ENCODE measurements at regions not wholly inside any gene's neighbourhood (a gene's known extent, or its start where the extent isn't known, plus 50 kb on each side); places are given as distances from the start of the nearest gene placed in this dataset.

GRCh38 chr18:2096551-2096950 lies 474.8 kb downstream of the METTL4 start:
- no peak for DNase-seq (ENCODE audit: low read depth in 3 of 3, low spot score in 1 of 3)

- no peak for DNase-seq (ENCODE audit: low read depth in 3 of 3, low spot score in 1 of 3)
Measured at GRCh38 chr18:2100694-2101213, 470.6 kb downstream of the METTL4 start.

GRCh38 chr18:2102022-2102421 lies 469.3 kb downstream of the METTL4 start:
- DNase-seq (ENCODE audit: low read depth in 3 of 3, low spot score in 1 of 3), result no peak

- no peak for DNase-seq (ENCODE audit: low read depth in 3 of 3, low spot score in 1 of 3)
Measured at GRCh38 chr18:2103299-2103698, 468.0 kb downstream of the METTL4 start.

- DNase-seq (ENCODE audit: low read depth in 3 of 3, low spot score in 1 of 3), result peak in 1 of 3 donors; percentile 14
Measured at GRCh38 chr18:2104620-2105462, 466.5 kb downstream of the METTL4 start.

- DNase-seq (ENCODE audit: low read depth in 3 of 3, low spot score in 1 of 3), result no peak
Measured at GRCh38 chr18:2108591-2108990, 462.7 kb downstream of the METTL4 start.

- DNase-seq (ENCODE audit: low read depth in 3 of 3, low spot score in 1 of 3), result no peak
Measured at GRCh38 chr18:2111456-2111855, 459.8 kb downstream of the METTL4 start.

- DNase-seq (ENCODE audit: low read depth in 3 of 3, low spot score in 1 of 3), result no peak
Measured at GRCh38 chr18:2112435-2113045, 458.8 kb downstream of the METTL4 start.

GRCh38 chr18:2114289-2114688 lies 457.0 kb downstream of the METTL4 start:
- DNase-seq (ENCODE audit: low read depth in 3 of 3, low spot score in 1 of 3), result no peak

GRCh38 chr18:2114765-2115164 lies 456.5 kb downstream of the METTL4 start:
- DNase-seq (ENCODE audit: low read depth in 3 of 3, low spot score in 1 of 3), result no peak

GRCh38 chr18:2121224-2121623 lies 450.1 kb downstream of the METTL4 start:
- no peak for DNase-seq (ENCODE audit: low read depth in 3 of 3, low spot score in 1 of 3)

GRCh38 chr18:2123077-2123476 lies 448.2 kb downstream of the METTL4 start:
- no peak for DNase-seq (ENCODE audit: low read depth in 3 of 3, low spot score in 1 of 3)

- no peak for DNase-seq (ENCODE audit: low read depth in 3 of 3, low spot score in 1 of 3)
Measured at GRCh38 chr18:2134364-2134763, 436.9 kb downstream of the METTL4 start.

- DNase-seq (ENCODE audit: low read depth in 3 of 3, low spot score in 1 of 3), result no peak
Measured at GRCh38 chr18:2135309-2135708, 436.0 kb downstream of the METTL4 start.

- no peak for DNase-seq (ENCODE audit: low read depth in 3 of 3, low spot score in 1 of 3)
Measured at GRCh38 chr18:2138552-2138951, 432.8 kb downstream of the METTL4 start.

GRCh38 chr18:2139691-2140090 lies 431.6 kb downstream of the METTL4 start:
- DNase-seq (ENCODE audit: low read depth in 3 of 3, low spot score in 1 of 3), result no peak

- DNase-seq (ENCODE audit: low read depth in 3 of 3, low spot score in 1 of 3), result no peak
Measured at GRCh38 chr18:2143636-2144035, 427.7 kb downstream of the METTL4 start.

GRCh38 chr18:2144811-2145210 lies 426.5 kb downstream of the METTL4 start:
- DNase-seq (ENCODE audit: low read depth in 3 of 3, low spot score in 1 of 3), result no peak

- DNase-seq (ENCODE audit: low read depth in 3 of 3, low spot score in 1 of 3), result no peak
Measured at GRCh38 chr18:2146092-2146491, 425.2 kb downstream of the METTL4 start.

GRCh38 chr18:2146754-2147153 lies 424.6 kb downstream of the METTL4 start:
- DNase-seq (ENCODE audit: low read depth in 3 of 3, low spot score in 1 of 3), result no peak

GRCh38 chr18:2147476-2148230 lies 423.7 kb downstream of the METTL4 start:
- no peak for DNase-seq (ENCODE audit: low read depth in 3 of 3, low spot score in 1 of 3)

GRCh38 chr18:2148823-2149222 lies 422.5 kb downstream of the METTL4 start:
- no peak for DNase-seq (ENCODE audit: low read depth in 3 of 3, low spot score in 1 of 3)
